ENCODE measurements at regions not wholly inside any gene's neighbourhood (a gene's known extent, or its start where the extent isn't known, plus 50 kb on each side); places are given as distances from the start of the nearest gene placed in this dataset.

GRCh38 chr3:170636400-170636973 lies 50.6 kb upstream of the SLC7A14 start:
- no peak overlapping the region for H3K4me3 ChIP-seq (ENCODE audit: low read length)
- H3K9me3 ChIP-seq (ENCODE audit: control insufficient read depth, low read depth, low read length) = no peaks in the 10 kb centered on the region
- DNase-seq = no peak
- H3K27me3 ChIP-seq (ENCODE audit: control insufficient read depth, insufficient read depth, low read length) = no peaks in the 10 kb centered on the region
- H3K4me1 ChIP-seq (ENCODE audit: control insufficient read depth, insufficient read depth, low read length) = peaks cover 8% of the 10 kb centered on the region
- no peak overlapping the region for H3K27ac ChIP-seq (ENCODE audit: low read length)
- H3K36me3 ChIP-seq (ENCODE audit: control insufficient read depth, insufficient read depth, low read length) = no peaks in the 10 kb centered on the region
- WGBS (ENCODE audit: insufficient coverage, low lambda C conversion rate) = no CpG with 5 or more reads among the region's 5 CpGs

Data from large intestine (tissue), 3 donors.